ENCODE measurements at regions not wholly inside any gene's neighbourhood (a gene's known extent, or its start where the extent isn't known, plus 50 kb on each side); places are given as distances from the start of the nearest gene placed in this dataset.

- Mint-ChIP-seq H3K27me3 (no peaks in the 10 kb centered on the region), H3K9me3 (no peaks in the 10 kb centered on the region), H3K36me3 (no peaks in the 10 kb centered on the region), H3K4me1 (no peaks in the 10 kb centered on the region), H3K4me3 (no peak overlapping the region), H3K27ac (no peak overlapping the region)
- ATAC-seq (replicated peaks) = no peak
- DNase-seq = no peak
These were observed 197.9 kb downstream of the NXPE2 start for GRCh38 chr11:114876234-114876633.

DNA sequence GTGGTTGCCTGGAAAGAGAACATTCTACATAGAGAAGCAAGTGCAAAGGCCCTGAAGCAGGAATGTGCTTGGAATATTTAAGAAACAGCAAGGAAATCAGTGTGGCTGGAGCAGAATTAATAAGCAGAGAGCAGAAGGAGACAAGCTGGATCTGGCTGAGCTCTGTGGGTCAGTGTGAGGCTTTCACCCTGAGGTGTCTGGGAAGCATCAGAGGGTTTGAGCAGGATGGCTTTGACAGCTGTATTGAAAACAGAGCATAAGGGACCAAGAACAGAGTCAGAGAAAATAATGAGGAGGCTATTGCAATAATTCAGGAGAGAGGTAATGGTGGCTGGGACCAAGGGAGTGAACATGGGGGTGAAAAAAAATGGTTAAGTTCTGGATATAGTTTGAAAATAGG, 199.6 kb downstream of the NXPE2 start:
- no peak overlapping the region for H3K27ac Mint-ChIP-seq
- no peaks in the 10 kb centered on the region for H3K36me3 Mint-ChIP-seq

DNA sequence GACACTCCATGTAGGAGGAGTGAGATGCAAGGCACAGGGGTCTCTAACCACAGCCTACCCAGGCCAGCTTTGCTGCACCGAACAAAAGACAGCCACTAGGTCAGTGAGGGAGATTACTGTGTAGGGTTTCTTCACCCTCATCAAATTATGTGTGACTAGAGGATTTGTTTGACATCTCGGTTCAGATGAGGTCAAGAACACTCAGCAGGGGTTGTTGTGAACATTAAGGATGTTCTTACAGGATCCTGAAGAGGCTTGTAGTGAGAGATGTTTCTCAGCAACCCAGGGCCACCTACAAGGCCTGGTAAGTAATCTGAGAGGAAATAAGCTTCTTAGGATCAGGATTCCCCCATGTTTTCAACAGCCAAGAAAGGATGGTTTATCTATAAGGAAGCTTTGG, 202.1 kb downstream of the NXPE2 start:
- DNase-seq = no peak
- Mint-ChIP-seq H3K4me3 (no peak overlapping the region), H3K27me3 (no peaks in the 10 kb centered on the region), H3K36me3 (no peaks in the 10 kb centered on the region), H3K4me1 (no peaks in the 10 kb centered on the region), H3K9me3 (peaks cover 0 to 4% of the 10 kb centered on the region in 2 donors), H3K27ac (no peak overlapping the region)
- ATAC-seq (replicated peaks) = no peak

More for the DNA sequence above, 199.6 kb downstream of the NXPE2 start:
- DNase-seq (no peak), ATAC-seq (replicated peaks) (no peak)
- no peaks in the 10 kb centered on the region for H3K4me1 Mint-ChIP-seq
- no peaks in the 10 kb centered on the region for H3K9me3 Mint-ChIP-seq
- no peak overlapping the region for H3K4me3 Mint-ChIP-seq
- no peaks in the 10 kb centered on the region for H3K27me3 Mint-ChIP-seq

DNA sequence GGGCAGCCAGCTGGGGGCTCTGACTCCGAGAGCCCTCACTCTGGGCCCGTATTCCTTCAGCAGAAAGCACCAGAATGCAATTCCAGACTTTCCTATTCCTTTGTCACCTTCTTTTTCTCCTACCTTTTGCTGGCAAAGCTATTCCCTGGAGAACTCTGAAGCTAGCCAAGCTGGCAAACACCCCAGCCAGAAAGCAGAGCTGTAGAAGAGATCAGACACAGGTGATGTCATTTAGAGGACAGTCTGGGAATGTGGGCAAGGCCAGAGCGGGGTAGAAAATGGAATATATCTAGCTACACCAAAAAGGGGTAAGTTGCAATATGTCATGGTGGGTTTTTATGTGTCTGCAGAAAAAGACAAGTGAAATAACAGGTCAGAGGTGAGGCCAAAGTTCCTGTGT, 205.1 kb downstream of the NXPE2 start:
- Mint-ChIP-seq H3K36me3 (no peaks in the 10 kb centered on the region), H3K27me3 (no peaks in the 10 kb centered on the region), H3K4me1 (no peaks in the 10 kb centered on the region), H3K27ac (no peak overlapping the region), H3K4me3 (no peak overlapping the region), H3K9me3 (peaks cover 0 to 4% of the 10 kb centered on the region in 2 donors)
- DNase-seq = no peak
- ATAC-seq (replicated peaks) = no peak

GRCh38 chr11:114886644-114887265, 208.4 kb downstream of the NXPE2 start:
- no peak for ATAC-seq (replicated peaks)
- no peak overlapping the region for H3K4me3 Mint-ChIP-seq
- H3K27ac Mint-ChIP-seq = no peak overlapping the region
- DNase-seq = no peak
- no peaks in the 10 kb centered on the region for H3K4me1 Mint-ChIP-seq
- peaks cover 0 to 5% of the 10 kb centered on the region in 2 donors for H3K9me3 Mint-ChIP-seq
- no peaks in the 10 kb centered on the region for H3K27me3 Mint-ChIP-seq
- H3K36me3 Mint-ChIP-seq = no peaks in the 10 kb centered on the region

GRCh38 chr11:114889594-114890011, 211.3 kb downstream of the NXPE2 start:
- Mint-ChIP-seq H3K4me3 (no peak overlapping the region), H3K27me3 (no peaks in the 10 kb centered on the region), H3K4me1 (no peaks in the 10 kb centered on the region), H3K27ac (no peak overlapping the region), H3K36me3 (no peaks in the 10 kb centered on the region), H3K9me3 (peaks cover 0 to 5% of the 10 kb centered on the region in 2 donors)
- no peak for ATAC-seq (replicated peaks)
- no peak for DNase-seq

DNA sequence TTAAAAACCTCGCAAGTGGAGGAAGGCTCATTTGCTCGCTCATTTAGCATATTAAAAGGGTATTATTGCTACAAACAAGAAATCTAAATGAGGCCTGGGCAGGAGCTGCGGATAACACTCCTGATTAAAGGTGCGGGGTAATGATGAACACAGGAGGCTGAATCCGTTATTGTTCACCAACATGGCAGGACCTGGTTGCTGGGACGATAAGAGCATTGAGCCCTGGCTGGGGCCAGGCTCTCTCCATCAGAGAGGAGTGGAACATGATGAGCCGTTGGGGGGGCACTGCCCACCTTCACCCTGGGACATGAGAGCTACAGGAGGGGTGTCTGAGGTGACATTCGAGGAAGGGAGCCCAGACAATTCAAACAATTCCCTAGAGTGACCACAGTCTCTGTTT, 211.7 kb downstream of the NXPE2 start:
- Mint-ChIP-seq H3K4me3 (no peak overlapping the region), H3K27ac (no peak overlapping the region), H3K9me3 (peaks cover 0 to 5% of the 10 kb centered on the region in 2 donors), H3K36me3 (no peaks in the 10 kb centered on the region), H3K4me1 (no peaks in the 10 kb centered on the region), H3K27me3 (no peaks in the 10 kb centered on the region)
- DNase-seq (no peak), ATAC-seq (replicated peaks) (no peak)

GRCh38 chr11:114891911-114892310, 213.6 kb downstream of the NXPE2 start:
- H3K4me3 Mint-ChIP-seq = no peak overlapping the region
- DNase-seq = no peak
- H3K9me3 Mint-ChIP-seq = peaks cover 0 to 2% of the 10 kb centered on the region in 2 donors
- H3K4me1 Mint-ChIP-seq = no peaks in the 10 kb centered on the region
- no peaks in the 10 kb centered on the region for H3K36me3 Mint-ChIP-seq
- H3K27me3 Mint-ChIP-seq = no peaks in the 10 kb centered on the region
- no peak overlapping the region for H3K27ac Mint-ChIP-seq
- ATAC-seq (replicated peaks) = no peak

DNA sequence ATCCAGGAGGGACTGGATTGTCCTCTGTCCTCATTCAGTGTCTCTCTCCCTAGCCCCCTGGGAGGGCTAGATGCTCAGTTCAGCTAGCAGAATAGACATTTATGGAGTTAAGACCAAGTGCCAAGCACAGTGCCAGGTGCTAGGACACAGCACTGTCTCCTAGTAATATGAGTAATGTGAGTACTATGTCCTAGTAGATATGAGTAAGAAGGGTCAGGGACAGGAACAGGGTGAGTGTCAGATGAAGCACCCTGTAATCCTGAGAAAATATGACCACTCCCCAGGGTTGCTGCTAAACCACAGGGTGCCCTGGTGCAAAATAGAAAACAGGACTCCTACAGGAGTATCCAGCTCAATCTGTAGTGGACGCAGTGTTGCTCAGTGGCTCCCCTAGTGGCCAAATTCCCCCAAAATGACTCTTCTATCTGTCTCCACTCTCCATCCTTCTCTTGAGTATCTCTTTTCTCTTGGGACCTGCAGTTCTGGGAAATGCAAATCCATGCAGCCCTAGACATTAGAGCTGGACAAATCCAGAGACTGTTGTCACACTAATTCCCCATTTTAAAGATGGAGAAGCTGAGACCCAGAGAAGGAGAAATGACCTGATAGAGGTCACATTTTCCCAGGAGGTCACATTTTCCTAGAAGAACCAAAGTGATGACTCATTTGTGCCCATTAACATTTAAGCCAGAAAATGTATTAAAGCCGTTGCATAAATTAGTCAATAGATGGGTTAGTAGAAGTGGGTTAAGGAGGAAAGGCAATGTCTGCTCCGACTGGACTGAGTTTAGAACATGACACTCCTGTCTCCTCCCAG, 214.3 kb downstream of the NXPE2 start:
- no peak overlapping the region for H3K4me3 Mint-ChIP-seq
- ATAC-seq (replicated peaks) = peak in 1 of 2 donors; percentile 22
- no peaks in the 10 kb centered on the region for H3K4me1 Mint-ChIP-seq
- H3K36me3 Mint-ChIP-seq = no peaks in the 10 kb centered on the region
- H3K27ac Mint-ChIP-seq = no peak overlapping the region
- peaks cover 0 to 2% of the 10 kb centered on the region in 2 donors for H3K9me3 Mint-ChIP-seq
- no peak for DNase-seq
- no peaks in the 10 kb centered on the region for H3K27me3 Mint-ChIP-seq

DNA sequence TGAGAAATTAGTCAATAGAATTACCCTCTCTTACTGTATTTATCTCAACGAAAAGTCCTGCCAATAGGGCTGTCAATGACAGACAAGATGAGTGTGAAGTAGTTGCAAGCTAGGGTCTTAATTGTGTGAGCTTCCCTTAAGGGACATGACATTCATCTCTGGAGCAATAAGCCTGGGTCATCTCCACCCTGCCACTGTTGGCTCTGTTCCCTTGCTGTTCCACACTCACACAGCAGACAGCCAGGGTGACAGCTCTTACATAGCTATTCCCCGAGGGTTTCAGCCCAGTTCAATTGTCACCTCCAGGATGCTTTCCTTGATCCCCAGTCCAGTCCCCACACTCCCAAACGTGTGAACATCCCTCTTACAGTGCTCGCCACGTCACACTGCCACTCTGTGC, 215.0 kb downstream of the NXPE2 start:
- no peak for DNase-seq
- no peaks in the 10 kb centered on the region for H3K36me3 Mint-ChIP-seq
- H3K4me1 Mint-ChIP-seq = no peaks in the 10 kb centered on the region
- no peaks in the 10 kb centered on the region for H3K27me3 Mint-ChIP-seq
- ATAC-seq (replicated peaks) = no peak
- H3K4me3 Mint-ChIP-seq = no peak overlapping the region
- H3K9me3 Mint-ChIP-seq = peaks cover 0 to 2% of the 10 kb centered on the region in 2 donors
- H3K27ac Mint-ChIP-seq = no peak overlapping the region

DNA sequence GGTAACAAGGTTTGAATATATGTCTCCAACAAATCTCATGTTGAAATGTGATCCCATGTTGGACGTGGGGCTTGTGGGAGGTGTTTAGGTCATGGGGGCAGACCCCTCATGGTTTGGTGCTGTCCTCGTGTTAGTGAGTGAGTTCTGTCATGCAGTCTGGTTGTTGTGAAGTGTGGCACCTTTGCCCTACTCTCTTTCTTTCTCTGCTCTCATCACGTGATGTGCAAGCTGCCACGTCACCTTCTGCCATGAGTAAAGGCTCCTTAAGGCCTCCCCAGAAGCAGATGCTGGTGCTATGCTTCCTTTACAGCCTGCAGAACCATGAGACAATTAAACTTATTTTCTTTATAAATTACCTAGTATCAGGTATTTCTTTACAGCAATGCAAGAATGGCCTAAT, 218.3 kb downstream of the NXPE2 start:
- H3K27ac Mint-ChIP-seq = no peak overlapping the region
- H3K27me3 Mint-ChIP-seq = no peaks in the 10 kb centered on the region
- H3K36me3 Mint-ChIP-seq = no peaks in the 10 kb centered on the region
- H3K4me1 Mint-ChIP-seq = no peaks in the 10 kb centered on the region
- DNase-seq = no peak
- ATAC-seq (replicated peaks) = no peak
- H3K4me3 Mint-ChIP-seq = no peak overlapping the region
- H3K9me3 Mint-ChIP-seq = peaks cover 4 to 7% of the 10 kb centered on the region in 2 donors

GRCh38 chr11:114909866-114910265, 231.5 kb downstream of the NXPE2 start:
- Mint-ChIP-seq H3K36me3 (no peaks in the 10 kb centered on the region), H3K4me1 (no peaks in the 10 kb centered on the region), H3K4me3 (no peak overlapping the region), H3K27me3 (no peaks in the 10 kb centered on the region), H3K9me3 (peaks cover 4 to 6% of the 10 kb centered on the region in 2 donors), H3K27ac (no peak overlapping the region)
- no peak for ATAC-seq (replicated peaks)
- DNase-seq = no peak

DNA sequence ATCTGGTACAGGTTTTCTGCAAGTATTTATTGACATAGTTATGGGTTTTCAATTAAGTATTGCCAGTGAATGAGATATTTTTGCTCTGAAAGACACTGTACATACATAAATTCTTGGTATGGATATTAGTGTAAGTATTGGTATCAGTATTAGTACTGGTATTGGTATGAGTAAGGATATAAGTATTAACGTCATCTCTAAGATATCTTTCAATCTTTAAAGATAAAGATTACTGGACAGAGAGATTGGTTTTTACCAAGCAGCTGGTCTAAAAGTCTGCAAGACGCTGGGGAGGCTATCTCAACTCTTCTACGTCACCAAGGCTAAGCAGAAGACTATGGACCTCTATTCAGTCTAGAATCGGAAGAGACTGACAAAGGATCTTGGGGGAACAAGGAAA, 234.5 kb downstream of the NXPE2 start:
- H3K27me3 Mint-ChIP-seq = no peaks in the 10 kb centered on the region
- no peaks in the 10 kb centered on the region for H3K36me3 Mint-ChIP-seq
- H3K4me1 Mint-ChIP-seq = no peaks in the 10 kb centered on the region
- H3K27ac Mint-ChIP-seq = no peak overlapping the region
- DNase-seq (no peak), ATAC-seq (replicated peaks) (no peak)
- H3K4me3 Mint-ChIP-seq = no peak overlapping the region
- H3K9me3 Mint-ChIP-seq = peaks cover 3 to 4% of the 10 kb centered on the region in 2 donors

DNA sequence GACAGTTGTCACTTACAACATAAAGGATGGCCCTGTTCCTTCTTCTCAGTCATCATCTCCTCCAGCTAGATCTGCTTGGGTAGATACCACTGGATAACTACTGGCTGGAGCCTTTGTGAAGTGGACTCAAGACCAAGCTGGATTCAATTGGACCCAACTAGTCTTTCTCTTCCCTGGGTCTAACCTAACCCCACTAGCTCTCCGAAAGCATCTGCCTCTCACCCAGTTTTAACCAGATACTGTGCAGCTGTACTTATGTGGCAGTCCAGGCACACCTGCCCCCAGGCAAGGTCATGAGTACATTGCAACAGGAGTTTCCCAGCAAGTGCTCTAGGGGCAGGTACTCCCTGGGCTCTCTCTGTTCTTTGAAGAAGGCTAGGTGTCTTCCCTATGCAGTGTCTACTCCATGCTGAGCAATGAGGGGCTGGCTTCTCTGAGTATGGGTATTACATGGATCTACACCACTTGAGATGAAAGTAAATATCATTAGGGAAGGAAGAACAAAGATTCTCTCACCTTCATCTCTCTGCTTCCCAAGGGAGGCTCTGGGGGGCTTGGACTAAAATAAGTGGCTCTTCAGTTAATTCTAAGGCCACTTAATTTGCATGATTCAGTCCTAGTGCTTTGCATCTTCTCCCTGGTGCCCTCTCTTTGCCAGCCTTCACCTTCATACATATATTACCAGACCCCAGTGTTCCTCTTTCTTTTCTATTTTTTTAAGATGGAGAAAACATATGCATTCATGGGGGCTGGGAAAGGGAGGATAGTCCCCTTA, 236.1 kb downstream of the NXPE2 start:
- H3K36me3 Mint-ChIP-seq = no peaks in the 10 kb centered on the region
- no peak overlapping the region for H3K27ac Mint-ChIP-seq
- H3K27me3 Mint-ChIP-seq = no peaks in the 10 kb centered on the region
- peaks cover 3 to 4% of the 10 kb centered on the region in 2 donors for H3K9me3 Mint-ChIP-seq
- H3K4me1 Mint-ChIP-seq = no peaks in the 10 kb centered on the region
- no peak for DNase-seq
- no peak overlapping the region for H3K4me3 Mint-ChIP-seq
- ATAC-seq (replicated peaks) = no peak

All from stimulated activated naive B cell treated with anti-CD40 and anti-IgM and Interleukin-4, amounts not matched to agents 10 μg/mL and 1 μg/mL and 100 μg/mL, for 72 hours (primary cell).